ENCODE measurements at regions not wholly inside any gene's neighbourhood (a gene's known extent, or its start where the extent isn't known, plus 50 kb on each side); places are given as distances from the start of the nearest gene placed in this dataset.

DNA sequence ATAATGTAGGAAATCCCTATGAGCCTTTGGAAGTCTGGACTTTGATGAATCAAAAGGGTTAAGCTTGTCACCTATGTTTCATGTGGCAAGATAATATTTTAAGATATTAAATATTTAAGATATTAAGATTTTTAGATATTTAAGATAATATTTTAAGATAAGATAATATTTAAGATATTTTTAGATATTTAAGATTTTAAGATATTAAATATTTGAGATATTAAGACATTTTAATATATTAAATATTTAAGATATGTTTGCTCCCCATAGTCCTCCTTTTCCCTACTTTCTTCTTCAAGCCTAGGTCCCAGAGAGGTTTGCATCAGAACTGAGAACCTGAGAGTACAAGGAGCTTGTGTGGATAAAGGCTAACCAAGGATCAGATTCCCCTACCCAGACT lies 478.4 kb upstream of the IGFBP7 start:
- TF ChIP-seq, protein P1, sequence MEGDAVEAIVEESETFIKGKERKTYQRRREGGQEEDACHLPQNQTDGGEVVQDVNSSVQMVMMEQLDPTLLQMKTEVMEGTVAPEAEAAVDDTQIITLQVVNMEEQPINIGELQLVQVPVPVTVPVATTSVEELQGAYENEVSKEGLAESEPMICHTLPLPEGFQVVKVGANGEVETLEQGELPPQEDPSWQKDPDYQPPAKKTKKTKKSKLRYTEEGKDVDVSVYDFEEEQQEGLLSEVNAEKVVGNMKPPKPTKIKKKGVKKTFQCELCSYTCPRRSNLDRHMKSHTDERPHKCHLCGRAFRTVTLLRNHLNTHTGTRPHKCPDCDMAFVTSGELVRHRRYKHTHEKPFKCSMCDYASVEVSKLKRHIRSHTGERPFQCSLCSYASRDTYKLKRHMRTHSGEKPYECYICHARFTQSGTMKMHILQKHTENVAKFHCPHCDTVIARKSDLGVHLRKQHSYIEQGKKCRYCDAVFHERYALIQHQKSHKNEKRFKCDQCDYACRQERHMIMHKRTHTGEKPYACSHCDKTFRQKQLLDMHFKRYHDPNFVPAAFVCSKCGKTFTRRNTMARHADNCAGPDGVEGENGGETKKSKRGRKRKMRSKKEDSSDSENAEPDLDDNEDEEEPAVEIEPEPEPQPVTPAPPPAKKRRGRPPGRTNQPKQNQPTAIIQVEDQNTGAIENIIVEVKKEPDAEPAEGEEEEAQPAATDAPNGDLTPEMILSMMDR (IDR thresholded peaks at IDR 0.05): no peak
- no peak for TF ChIP-seq EP300 (IDR thresholded peaks at IDR 0.05; ENCODE audit: low read depth)

All from transverse colon (tissue), 3 donors.